ENCODE measurements at regions not wholly inside any gene's neighbourhood (a gene's known extent, or its start where the extent isn't known, plus 50 kb on each side); places are given as distances from the start of the nearest gene placed in this dataset.

DNA sequence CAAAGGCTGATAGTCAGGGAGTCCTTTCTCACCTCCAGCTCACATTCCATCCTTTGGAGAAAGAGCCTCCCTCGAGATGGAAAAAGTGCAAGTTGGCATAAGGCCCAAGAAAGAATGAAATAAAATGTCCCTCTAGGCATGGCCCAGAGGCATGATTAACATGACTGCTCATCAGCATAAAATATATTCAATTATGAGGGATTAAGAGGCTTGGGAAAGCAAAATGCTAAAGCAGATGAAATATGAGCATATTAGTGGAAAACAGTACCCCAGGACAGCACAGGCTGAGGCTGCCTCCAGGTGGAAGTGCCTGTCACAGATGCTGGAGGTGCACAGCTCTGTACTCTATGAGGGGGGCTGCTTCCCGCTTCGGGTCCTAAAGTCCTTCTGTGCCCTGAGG, 347.8 kb upstream of the PLET1 start:
- DNase-seq (ENCODE audit: insufficient read length, low spot score) (no peak), FAIRE-seq (no peak)
- TF ChIP-seq CTCF (IDR thresholded peaks at IDR 0.05; ENCODE audit: insufficient read depth, missing control alignments) = no peak

DNA sequence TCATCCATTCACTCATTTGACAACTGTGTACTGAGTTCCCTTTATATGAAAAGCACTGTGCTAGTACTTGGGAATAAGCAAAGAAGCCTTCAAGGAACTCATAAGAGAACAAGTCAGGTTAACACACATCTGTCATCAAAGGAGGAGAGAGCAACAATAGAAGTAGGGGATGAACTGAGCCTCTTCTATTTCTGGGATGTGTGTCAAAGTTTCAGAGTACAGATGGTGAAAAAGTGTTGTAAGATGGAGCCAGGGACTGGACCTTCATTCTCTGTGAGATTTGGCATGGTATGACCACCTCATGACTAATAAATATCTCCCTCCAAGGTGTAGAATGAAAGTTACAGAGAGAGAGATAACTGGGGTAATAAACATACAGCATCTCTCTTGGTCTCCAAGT, 349.8 kb upstream of the PLET1 start:
- no peak for TF ChIP-seq CTCF (IDR thresholded peaks at IDR 0.05; ENCODE audit: insufficient read depth, missing control alignments)
- no peak for DNase-seq (ENCODE audit: insufficient read length, low spot score)

GRCh38 chr11:112610996-112611750, 350.0 kb upstream of the NCAM1 start:
- peak; percentile 1 for TF ChIP-seq CTCF (IDR thresholded peaks at IDR 0.05; ENCODE audit: insufficient read depth, missing control alignments)
- FAIRE-seq = no peak
- DNase-seq (ENCODE audit: insufficient read length, low spot score) = no peak

More for the DNA sequence above, 349.8 kb upstream of the PLET1 start:
- FAIRE-seq = no peak

- no peak for DNase-seq (ENCODE audit: insufficient read length, low spot score)
- TF ChIP-seq CTCF (IDR thresholded peaks at IDR 0.05; ENCODE audit: insufficient read depth, missing control alignments) = no peak
- no peak for FAIRE-seq
Measured at GRCh38 chr11:112611771-112612170, 349.4 kb upstream of the NCAM1 start.

DNA sequence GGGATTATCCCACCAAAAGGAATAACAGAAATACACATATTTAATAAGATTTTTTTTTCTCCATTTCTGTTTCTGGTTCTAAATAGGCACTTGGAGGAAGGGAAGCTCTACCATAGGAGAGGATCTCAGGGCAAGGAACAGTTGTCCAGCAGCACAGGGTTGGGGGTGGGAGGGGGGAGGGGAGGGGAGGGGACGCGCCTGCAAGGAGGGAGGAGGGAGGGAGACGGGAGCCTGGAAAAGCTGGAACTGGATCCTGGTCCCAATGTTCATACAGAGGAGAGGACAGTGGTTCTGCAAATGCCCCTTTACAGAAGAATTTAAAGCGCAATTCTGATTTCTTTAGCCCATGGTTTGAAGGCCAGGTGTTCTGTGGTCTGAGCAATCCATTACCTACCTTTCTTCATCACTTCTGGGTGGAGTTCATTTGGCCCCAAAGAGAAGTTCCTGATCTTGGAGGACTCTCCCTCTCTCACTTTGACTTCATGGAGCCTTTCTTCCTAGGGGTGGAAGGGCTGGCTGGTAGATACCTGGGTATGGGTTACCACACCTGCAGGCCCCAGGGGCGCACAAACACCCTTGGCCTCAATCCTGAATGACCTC, 348.9 kb upstream of the NCAM1 start:
- TF ChIP-seq CTCF (IDR thresholded peaks at IDR 0.05; ENCODE audit: insufficient read depth, missing control alignments) = no peak
- FAIRE-seq (no peak), DNase-seq (ENCODE audit: insufficient read length, low spot score) (no peak)

- FAIRE-seq (no peak), DNase-seq (ENCODE audit: insufficient read length, low spot score) (no peak)
Measured at GRCh38 chr11:112613051-112613972, 347.9 kb upstream of the NCAM1 start.

More at GRCh38 chr11:112613051-112613972, 347.9 kb upstream of the NCAM1 start:
- no peak for TF ChIP-seq CTCF (IDR thresholded peaks at IDR 0.05; ENCODE audit: insufficient read depth, missing control alignments)

All from D721Med (cell line).